ENCODE measurements at regions not wholly inside any gene's neighbourhood (a gene's known extent, or its start where the extent isn't known, plus 50 kb on each side); places are given as distances from the start of the nearest gene placed in this dataset.

- Histone ChIP-seq H2AK9ac (replicated peaks; ENCODE audit: low read depth, low read length, poor library complexity) (no peak overlapping the region), H3K9me3 (ENCODE audit: control insufficient read depth, insufficient read depth, low read length) (peaks cover 29% of the 10 kb centered on the region), H2AFZ (replicated peaks; ENCODE audit: low read length, poor library complexity) (no peak overlapping the region), H4K91ac (ENCODE audit: insufficient read depth, low read depth, low read length) (no peak overlapping the region), H3K23ac (ENCODE audit: low read depth, low read length) (no peak overlapping the region), H3K14ac (replicated peaks; ENCODE audit: low read depth, low read length) (no peak overlapping the region), H3K4me3 (ENCODE audit: insufficient read depth, low read depth, low read length) (no peak overlapping the region), H4K5ac (ENCODE audit: low read depth, low read length) (no peak overlapping the region), H3K79me1 (ENCODE audit: low read depth in 1 of 2, low read length in 2 of 2) (no peaks in the 10 kb centered on the region), H3K27ac (ENCODE audit: insufficient read depth, low read length) (no peak overlapping the region), H3K9me1 (ENCODE audit: insufficient read depth, low read length) (no peaks in the 10 kb centered on the region), H3K4ac (ENCODE audit: low read depth, low read length) (no peak overlapping the region), H2BK5ac (ENCODE audit: low read depth, low read length, poor library complexity, severe bottlenecking) (no peak overlapping the region), H4K8ac (ENCODE audit: low read depth in 2 of 2, low read length in 2 of 2) (no peak overlapping the region), H4K20me1 (ENCODE audit: insufficient read depth, low read length) (no peaks in the 10 kb centered on the region), H3K27me3 (ENCODE audit: control insufficient read depth, insufficient read depth, low read length) (no peaks in the 10 kb centered on the region), H3K18ac (ENCODE audit: low read depth, low read length) (no peak overlapping the region), H3K56ac (ENCODE audit: extremely low read depth, insufficient read depth, low read length) (no peak overlapping the region), H3K9ac (ENCODE audit: low read depth, low read length) (no peak overlapping the region), H3K4me2 (ENCODE audit: low read depth, low read length) (no peak overlapping the region), H3K36me3 (ENCODE audit: control insufficient read depth, insufficient read depth, low read length) (no peaks in the 10 kb centered on the region), H2AK5ac (ENCODE audit: low read depth, low read length) (no peak overlapping the region), H2BK20ac (ENCODE audit: low read depth, low read length) (no peak overlapping the region), H2BK120ac (ENCODE audit: low read depth, low read length) (no peak overlapping the region), H3K4me1 (ENCODE audit: control insufficient read depth, insufficient read depth, low read length) (no peaks in the 10 kb centered on the region), H2BK15ac (ENCODE audit: low read depth, low read length) (no peak overlapping the region)
- POLR2A ChIA-PET (ENCODE audit: unreplicated experiment) = no interaction called here
- ATAC-seq (ENCODE audit: low read depth) (no peak), DNase-seq (no peak)
- in situ Hi-C loops (cut with MboI; ENCODE audit: low sequenced_read_pairs) (no loop called here), intact Hi-C loops (cut with micrococcal nuclease) (no loop called here), dilution Hi-C loops (cut with HindIII; ENCODE audit: low sequenced_read_pairs, unreplicated experiment) (no loop called here)
- 73% methylated on average over 2 of the region's 6 CpGs; no CpG with 5 or more reads in 1 of the 2 experiments for WGBS, 2 experiments (ENCODE audit: extremely low coverage in 2 of 2, insufficient read length in 1 of 2)
- BruUV-seq (replicated peaks) = no TSS peak
- TF ChIP-seq RFX5 (IDR thresholded peaks at IDR 0.05; ENCODE audit: low read depth, low read length) (no peak), RCOR1 (IDR thresholded peaks at IDR 0.05; ENCODE audit: insufficient replicate concordance, low read length) (no peak), CEBPB (IDR thresholded peaks at IDR 0.05; ENCODE audit: low read depth, low read length) (no peak), NFE2L2 (IDR thresholded peaks at IDR 0.05; ENCODE audit: low read depth, low read length) (no peak), BHLHE40 (IDR thresholded peaks at IDR 0.05; ENCODE audit: low read depth, low read length) (no peak), CHD1 (IDR thresholded peaks at IDR 0.05; ENCODE audit: low read depth, low read length) (no peak)
- CTCF ChIA-PET = no interaction called here
These were observed 169.5 kb downstream of the MYCN start for GRCh38 chr2:16109821-16110310.

Measured in IMR-90 (cell line).